ENCODE measurements at regions not wholly inside any gene's neighbourhood (a gene's known extent, or its start where the extent isn't known, plus 50 kb on each side); places are given as distances from the start of the nearest gene placed in this dataset.

DNA sequence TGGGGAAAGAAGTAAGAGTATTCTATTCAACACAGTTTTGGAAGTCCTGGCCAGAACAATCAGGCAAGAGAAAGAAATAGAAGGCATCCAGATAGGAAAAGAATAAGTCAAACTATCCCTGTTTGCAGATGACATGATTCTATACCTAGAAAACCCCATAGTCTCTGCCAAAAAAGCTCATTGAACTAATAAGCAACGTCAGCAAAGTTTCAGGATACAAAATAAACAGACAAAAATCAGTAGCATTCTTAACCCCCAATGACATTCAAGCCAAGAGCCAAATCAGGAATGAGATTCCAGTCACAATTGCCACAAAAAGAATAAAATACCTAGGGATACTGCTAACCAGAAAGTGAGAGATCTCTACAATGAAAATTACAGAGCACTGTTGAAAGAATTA lies 99.4 kb upstream of the MITF start:
- H3K4me3 ChIP-seq (ENCODE audit: low read length), result no peak overlapping the region
- H3K79me2 ChIP-seq (replicated peaks; ENCODE audit: insufficient read depth, low read length), result no peaks in the 10 kb centered on the region
- no peak for TF ChIP-seq EZH2 (IDR thresholded peaks at IDR 0.05; ENCODE audit: borderline replicate concordance, insufficient read depth, low read length, poor library complexity, severe bottlenecking)
- no peak for TF ChIP-seq RAD21 (conservative IDR thresholded peaks at IDR 0.05)
- H3K27me3 ChIP-seq (ENCODE audit: insufficient read depth, low read depth, low read length), result no peaks in the 10 kb centered on the region
- no peaks in the 10 kb centered on the region for H3F3A ChIP-seq (ENCODE audit: insufficient read depth, low read length, poor library complexity, severe bottlenecking)
- no peak overlapping the region for H3K27ac ChIP-seq (ENCODE audit: low read length)
- no peaks in the 10 kb centered on the region for H3K9me3 ChIP-seq (ENCODE audit: low read length)
- H2AFZ ChIP-seq (ENCODE audit: low read depth, low read length), result no peak overlapping the region
- H4K20me1 ChIP-seq (ENCODE audit: insufficient read depth), result no peaks in the 10 kb centered on the region
- no peaks in the 10 kb centered on the region for H3K36me3 ChIP-seq (ENCODE audit: insufficient read depth, low read length)
- H3K9me2 ChIP-seq (ENCODE audit: insufficient read depth, low read length), result no peaks in the 10 kb centered on the region
- H3K4me2 ChIP-seq (ENCODE audit: low read length), result no peak overlapping the region
- no peak overlapping the region for H3K9ac ChIP-seq (ENCODE audit: low read length)

DNA sequence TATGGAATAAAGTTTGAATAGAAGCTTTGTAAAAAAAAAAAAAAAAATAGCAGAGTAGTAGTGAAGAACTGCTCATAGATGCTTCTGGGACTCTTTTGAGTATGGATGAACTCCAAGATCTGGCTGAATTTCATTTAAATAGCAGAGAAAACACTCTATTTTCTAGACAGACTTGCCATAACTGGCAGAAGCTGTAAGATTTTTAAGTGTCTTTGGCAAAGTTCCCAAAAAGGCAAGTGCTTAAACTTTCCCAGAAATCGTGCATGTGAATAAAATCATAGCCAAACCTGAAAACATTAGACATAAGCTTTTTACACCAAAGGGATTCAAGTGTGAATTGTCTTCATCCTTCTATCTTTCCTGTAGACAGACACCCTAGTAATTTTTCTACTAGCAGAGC lies 110.3 kb upstream of the MITF start:
- H2AFZ ChIP-seq (ENCODE audit: low read depth, low read length), result no peak overlapping the region
- H4K20me1 ChIP-seq (ENCODE audit: insufficient read depth), result no peaks in the 10 kb centered on the region
- TF ChIP-seq, protein P1, sequence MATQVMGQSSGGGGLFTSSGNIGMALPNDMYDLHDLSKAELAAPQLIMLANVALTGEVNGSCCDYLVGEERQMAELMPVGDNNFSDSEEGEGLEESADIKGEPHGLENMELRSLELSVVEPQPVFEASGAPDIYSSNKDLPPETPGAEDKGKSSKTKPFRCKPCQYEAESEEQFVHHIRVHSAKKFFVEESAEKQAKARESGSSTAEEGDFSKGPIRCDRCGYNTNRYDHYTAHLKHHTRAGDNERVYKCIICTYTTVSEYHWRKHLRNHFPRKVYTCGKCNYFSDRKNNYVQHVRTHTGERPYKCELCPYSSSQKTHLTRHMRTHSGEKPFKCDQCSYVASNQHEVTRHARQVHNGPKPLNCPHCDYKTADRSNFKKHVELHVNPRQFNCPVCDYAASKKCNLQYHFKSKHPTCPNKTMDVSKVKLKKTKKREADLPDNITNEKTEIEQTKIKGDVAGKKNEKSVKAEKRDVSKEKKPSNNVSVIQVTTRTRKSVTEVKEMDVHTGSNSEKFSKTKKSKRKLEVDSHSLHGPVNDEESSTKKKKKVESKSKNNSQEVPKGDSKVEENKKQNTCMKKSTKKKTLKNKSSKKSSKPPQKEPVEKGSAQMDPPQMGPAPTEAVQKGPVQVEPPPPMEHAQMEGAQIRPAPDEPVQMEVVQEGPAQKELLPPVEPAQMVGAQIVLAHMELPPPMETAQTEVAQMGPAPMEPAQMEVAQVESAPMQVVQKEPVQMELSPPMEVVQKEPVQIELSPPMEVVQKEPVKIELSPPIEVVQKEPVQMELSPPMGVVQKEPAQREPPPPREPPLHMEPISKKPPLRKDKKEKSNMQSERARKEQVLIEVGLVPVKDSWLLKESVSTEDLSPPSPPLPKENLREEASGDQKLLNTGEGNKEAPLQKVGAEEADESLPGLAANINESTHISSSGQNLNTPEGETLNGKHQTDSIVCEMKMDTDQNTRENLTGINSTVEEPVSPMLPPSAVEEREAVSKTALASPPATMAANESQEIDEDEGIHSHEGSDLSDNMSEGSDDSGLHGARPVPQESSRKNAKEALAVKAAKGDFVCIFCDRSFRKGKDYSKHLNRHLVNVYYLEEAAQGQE (IDR thresholded peaks at IDR 0.05; ENCODE audit: borderline replicate concordance), result no peak
- TF ChIP-seq SMC3 (conservative IDR thresholded peaks at IDR 0.05; ENCODE audit: poor library complexity) (no peak), EZH2 (IDR thresholded peaks at IDR 0.05; ENCODE audit: borderline replicate concordance, insufficient read depth, low read length, poor library complexity, severe bottlenecking) (no peak), EP300 (conservative IDR thresholded peaks at IDR 0.05; ENCODE audit: poor library complexity, severe bottlenecking) (no peak), RAD21 (conservative IDR thresholded peaks at IDR 0.05) (no peak), POLR2AphosphoS5 (IDR thresholded peaks at IDR 0.05) (no peak), TAF1 (IDR thresholded peaks at IDR 0.05; ENCODE audit: low read depth) (no peak), MXI1 (conservative IDR thresholded peaks at IDR 0.05; ENCODE audit: poor library complexity, severe bottlenecking) (no peak)
- TF ChIP-seq, protein P2, sequence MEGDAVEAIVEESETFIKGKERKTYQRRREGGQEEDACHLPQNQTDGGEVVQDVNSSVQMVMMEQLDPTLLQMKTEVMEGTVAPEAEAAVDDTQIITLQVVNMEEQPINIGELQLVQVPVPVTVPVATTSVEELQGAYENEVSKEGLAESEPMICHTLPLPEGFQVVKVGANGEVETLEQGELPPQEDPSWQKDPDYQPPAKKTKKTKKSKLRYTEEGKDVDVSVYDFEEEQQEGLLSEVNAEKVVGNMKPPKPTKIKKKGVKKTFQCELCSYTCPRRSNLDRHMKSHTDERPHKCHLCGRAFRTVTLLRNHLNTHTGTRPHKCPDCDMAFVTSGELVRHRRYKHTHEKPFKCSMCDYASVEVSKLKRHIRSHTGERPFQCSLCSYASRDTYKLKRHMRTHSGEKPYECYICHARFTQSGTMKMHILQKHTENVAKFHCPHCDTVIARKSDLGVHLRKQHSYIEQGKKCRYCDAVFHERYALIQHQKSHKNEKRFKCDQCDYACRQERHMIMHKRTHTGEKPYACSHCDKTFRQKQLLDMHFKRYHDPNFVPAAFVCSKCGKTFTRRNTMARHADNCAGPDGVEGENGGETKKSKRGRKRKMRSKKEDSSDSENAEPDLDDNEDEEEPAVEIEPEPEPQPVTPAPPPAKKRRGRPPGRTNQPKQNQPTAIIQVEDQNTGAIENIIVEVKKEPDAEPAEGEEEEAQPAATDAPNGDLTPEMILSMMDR (IDR thresholded peaks at IDR 0.05; ENCODE audit: poor library complexity, severe bottlenecking), result no peak
- no peak overlapping the region for H3K27ac ChIP-seq (ENCODE audit: low read length)
- no peaks in the 10 kb centered on the region for H3K79me2 ChIP-seq (replicated peaks; ENCODE audit: insufficient read depth, low read length)
- H3K9me3 ChIP-seq (ENCODE audit: low read length), result no peaks in the 10 kb centered on the region
- H3K27me3 ChIP-seq (ENCODE audit: insufficient read depth, low read depth, low read length), result no peaks in the 10 kb centered on the region
- H3K36me3 ChIP-seq (ENCODE audit: insufficient read depth, low read length), result no peaks in the 10 kb centered on the region
- H3F3A ChIP-seq (ENCODE audit: insufficient read depth, low read length, poor library complexity, severe bottlenecking), result no peaks in the 10 kb centered on the region
- no peaks in the 10 kb centered on the region for H3K9me2 ChIP-seq (ENCODE audit: insufficient read depth, low read length)
- no peak overlapping the region for H3K4me2 ChIP-seq (ENCODE audit: low read length)
- H3K9ac ChIP-seq (ENCODE audit: low read length), result no peak overlapping the region
- H3K4me3 ChIP-seq (ENCODE audit: low read length), result no peak overlapping the region

DNA sequence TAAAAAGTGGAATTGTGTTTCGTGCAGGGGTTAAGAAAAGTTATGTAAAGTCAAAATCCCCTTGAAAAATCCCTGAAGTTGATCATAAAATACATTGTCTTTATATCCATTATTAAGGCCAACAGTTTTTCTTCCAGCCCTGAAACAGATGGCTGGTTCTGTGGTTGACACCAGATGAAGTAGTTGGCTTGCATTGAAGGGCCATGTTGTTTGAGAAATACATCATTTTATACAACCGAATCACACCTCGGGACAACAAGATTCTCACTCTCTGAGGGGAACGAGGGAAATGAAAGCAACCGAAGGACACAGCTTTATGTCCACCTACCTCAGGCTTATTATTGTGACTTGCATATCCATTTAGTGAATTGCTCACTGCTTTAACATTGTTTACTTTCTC lies 126.0 kb upstream of the MITF start:
- Histone ChIP-seq H3K9ac (ENCODE audit: low read length) (no peak overlapping the region), H3K4me2 (ENCODE audit: low read length) (no peak overlapping the region), H2AFZ (ENCODE audit: low read depth, low read length) (no peak overlapping the region), H3K79me2 (replicated peaks; ENCODE audit: insufficient read depth, low read length) (no peaks in the 10 kb centered on the region), H3K27me3 (ENCODE audit: insufficient read depth, low read depth, low read length) (peaks cover 6% of the 10 kb centered on the region), H3K36me3 (ENCODE audit: insufficient read depth, low read length) (no peaks in the 10 kb centered on the region), H3K27ac (ENCODE audit: low read length) (no peak overlapping the region), H4K20me1 (ENCODE audit: insufficient read depth) (no peaks in the 10 kb centered on the region), H3K9me3 (ENCODE audit: low read length) (peaks cover under 1% of the 10 kb centered on the region), H3K9me2 (ENCODE audit: insufficient read depth, low read length) (no peaks in the 10 kb centered on the region), H3F3A (ENCODE audit: insufficient read depth, low read length, poor library complexity, severe bottlenecking) (no peaks in the 10 kb centered on the region), H3K4me3 (ENCODE audit: low read length) (no peak overlapping the region)
- TF ChIP-seq POLR2AphosphoS5 (IDR thresholded peaks at IDR 0.05), result no peak
- TF ChIP-seq EP300 (conservative IDR thresholded peaks at IDR 0.05; ENCODE audit: poor library complexity, severe bottlenecking), result no peak
- no peak for TF ChIP-seq RAD21 (conservative IDR thresholded peaks at IDR 0.05)
- no peak for TF ChIP-seq SMC3 (conservative IDR thresholded peaks at IDR 0.05; ENCODE audit: poor library complexity)
- TF ChIP-seq, protein P2 (IDR thresholded peaks at IDR 0.05; ENCODE audit: poor library complexity, severe bottlenecking), result no peak
- TF ChIP-seq MXI1 (conservative IDR thresholded peaks at IDR 0.05; ENCODE audit: poor library complexity, severe bottlenecking), result no peak
- no peak for TF ChIP-seq TAF1 (IDR thresholded peaks at IDR 0.05; ENCODE audit: low read depth)
- TF ChIP-seq, protein P1 (IDR thresholded peaks at IDR 0.05; ENCODE audit: borderline replicate concordance), result no peak
- TF ChIP-seq EZH2 (IDR thresholded peaks at IDR 0.05; ENCODE audit: borderline replicate concordance, insufficient read depth, low read length, poor library complexity, severe bottlenecking), result no peak

Measured in neural cell (in vitro differentiated cells).